Mesendoderm (in vitro differentiated cells): ENCODE measurements at regions not wholly inside any gene's neighbourhood (a gene's known extent, or its start where the extent isn't known, plus 50 kb on each side); places are given as distances from the start of the nearest gene placed in this dataset.

Experiments used
- DNase-seq: peaks from one replicate; pipeline ENCODE4 v3.0.0; 2013
- H2AK5ac ChIP-seq: 2 replicates; pipeline ENCODE4 v1.6.1; 2013; ENCODE audit warnings: low read length, inconsistent platforms
- H2BK120ac ChIP-seq: 2 replicates; pipeline ENCODE4 v1.6.1; 2013; ENCODE audit warnings: low read depth, mild to moderate bottlenecking, low read length, moderate library complexity, mixed read lengths
- H2BK15ac ChIP-seq: replicated peaks from 2 replicates; pipeline ENCODE4 v1.6.1; 2013; ENCODE audit warnings: low read depth, mild to moderate bottlenecking, moderate library complexity
- H2BK5ac ChIP-seq: 2 replicates; pipeline ENCODE4 v1.6.1; 2013; ENCODE audit warnings: low read length, inconsistent platforms
- H3K18ac ChIP-seq: 2 replicates; pipeline ENCODE4 v1.6.1; 2013; ENCODE audit warnings: mild to moderate bottlenecking, low read length, mixed read lengths
- H3K23ac ChIP-seq: one replicate; pipeline ENCODE4 v1.6.1; 2013; ENCODE audit warnings: low read length
- H3K27ac ChIP-seq: 2 replicates; pipeline ENCODE4 v1.5.1; 2013; ENCODE audit warnings: low read depth, mild to moderate bottlenecking, inconsistent platforms, low read length, moderate library complexity
- H3K27me3 ChIP-seq: 2 replicates; pipeline ENCODE4 v1.6.1; 2013; ENCODE audit warnings: low read length, control low read depth, mild to moderate bottlenecking, inconsistent platforms; ENCODE audit not compliant: insufficient read depth, poor library complexity
- H3K36me3 ChIP-seq: 2 replicates; pipeline ENCODE4 v1.6.1; 2013; ENCODE audit warnings: low read length, inconsistent platforms; ENCODE audit not compliant: control insufficient read depth, insufficient read depth
- H3K4ac ChIP-seq: one replicate; pipeline ENCODE4 v1.6.1; 2013; ENCODE audit warnings: low read depth, mild to moderate bottlenecking, low read length, moderate library complexity
- H3K4me1 ChIP-seq: 2 replicates; pipeline ENCODE4 v1.6.1; 2013; ENCODE audit warnings: low read depth, low read length, inconsistent platforms; ENCODE audit not compliant: control insufficient read depth
- H3K4me2 ChIP-seq: 2 replicates; pipeline ENCODE4 v1.6.1; 2013; ENCODE audit warnings: low read length
- H3K4me3 ChIP-seq: 2 replicates; pipeline ENCODE4 v1.5.1; 2013; ENCODE audit warnings: mild to moderate bottlenecking, low read length
- H3K56ac ChIP-seq: one replicate; pipeline ENCODE4 v1.6.1; 2013; ENCODE audit warnings: low read length
- H3K79me1 ChIP-seq: 2 replicates; pipeline ENCODE4 v1.6.1; 2013; ENCODE audit warnings: low read length, inconsistent platforms
- H3K79me2 ChIP-seq: 2 replicates; pipeline ENCODE4 v1.6.1; 2013; ENCODE audit warnings: mild to moderate bottlenecking, low read length; ENCODE audit not compliant: control insufficient read depth, insufficient read depth
- H3K9ac ChIP-seq: 2 replicates; pipeline ENCODE4 v1.6.1; 2013; ENCODE audit warnings: low read length, inconsistent platforms
- H4K5ac ChIP-seq: one replicate; pipeline ENCODE4 v1.6.1; 2013; ENCODE audit warnings: low read length
- H4K8ac ChIP-seq: one replicate; pipeline ENCODE4 v1.6.1; 2013; ENCODE audit warnings: low read depth, mild to moderate bottlenecking, control low read depth, low read length, moderate library complexity
- WGBS: extraction: QIAGEN DNeasy Blood & Tissue Kit; methylation state at CpG from one replicate; pipeline ENCODE4 v1.1.7; 2013; ENCODE audit warnings: low lambda C conversion rate, missing lambda C conversion rate; ENCODE audit not compliant: insufficient coverage; ENCODE audit errors: extremely low coverage; 5-methylcytosine and 5-hydroxymethylcytosine counted together

DNA sequence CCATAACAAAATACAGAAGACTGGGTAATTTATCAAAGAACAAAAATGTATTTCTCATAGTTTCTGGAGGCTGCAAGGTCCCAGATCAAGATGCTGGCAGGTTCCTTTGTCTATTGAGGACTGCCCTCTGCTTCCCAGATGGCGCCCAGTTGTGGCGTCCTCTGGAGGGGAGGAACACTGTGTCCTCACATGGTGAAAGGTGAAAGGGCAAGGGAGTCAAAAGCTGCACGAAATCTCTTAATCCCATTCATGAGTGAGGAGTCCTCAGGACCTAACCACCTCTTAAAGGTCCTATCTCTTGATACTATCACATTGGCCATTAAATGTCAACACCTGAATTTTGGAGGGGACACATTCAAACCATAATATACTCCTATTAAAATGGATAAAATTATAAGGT is 79.3 kb upstream of the IRF2BP2 start:
- no peak overlapping the region for H3K4me2 ChIP-seq
- H3K27me3 ChIP-seq = no peaks in the 10 kb centered on the region
- no peak overlapping the region for H2BK15ac ChIP-seq
- no peak overlapping the region for H3K27ac ChIP-seq
- DNase-seq = no peak
- H3K4me3 ChIP-seq = no peak overlapping the region
- H3K9ac ChIP-seq = no peak overlapping the region
- no peak overlapping the region for H3K4ac ChIP-seq
- no peak overlapping the region for H2AK5ac ChIP-seq
- no CpG with 5 or more reads among the region's 3 CpGs for WGBS
- H3K79me1 ChIP-seq = no peaks in the 10 kb centered on the region
- H3K23ac ChIP-seq = no peak overlapping the region
- H3K79me2 ChIP-seq = no peaks in the 10 kb centered on the region
- H2BK120ac ChIP-seq = no peak overlapping the region
- no peak overlapping the region for H4K8ac ChIP-seq
- H3K18ac ChIP-seq = no peak overlapping the region
- no peak overlapping the region for H4K5ac ChIP-seq
- H3K36me3 ChIP-seq = no peaks in the 10 kb centered on the region
- no peaks in the 10 kb centered on the region for H3K4me1 ChIP-seq
- H3K56ac ChIP-seq = no peak overlapping the region
- no peak overlapping the region for H2BK5ac ChIP-seq

GRCh38 chr1:234687011-234687410 is 77.0 kb upstream of the IRF2BP2 start:
- Histone ChIP-seq H3K4me2 (no peak overlapping the region), H3K36me3 (no peaks in the 10 kb centered on the region), H3K4ac (no peak overlapping the region)

DNA sequence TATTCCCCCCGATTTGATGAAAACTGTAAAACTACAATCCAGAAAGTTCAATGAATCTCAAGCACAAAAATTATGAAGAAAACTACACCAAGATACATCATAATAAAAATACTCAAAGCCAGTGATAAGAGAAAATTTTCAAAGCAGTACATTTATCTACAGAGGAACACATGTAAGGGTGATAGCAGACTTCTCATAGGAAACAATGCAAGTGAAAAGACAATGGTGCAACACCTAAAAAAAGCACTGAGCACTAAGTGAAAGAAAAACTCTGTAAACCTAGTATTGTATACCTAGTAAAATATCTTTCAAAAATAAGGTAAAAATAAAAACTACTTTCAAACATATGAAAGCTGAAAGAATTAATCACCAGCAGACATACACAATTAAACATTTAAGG is 76.1 kb upstream of the IRF2BP2 start:
- H3K79me2 ChIP-seq = no peaks in the 10 kb centered on the region
- peak; percentile 25 for DNase-seq

More at GRCh38 chr1:234687011-234687410, 77.0 kb upstream of the IRF2BP2 start:
- DNase-seq = no peak
- Histone ChIP-seq H3K27ac (no peak overlapping the region), H3K4me3 (no peak overlapping the region), H3K79me1 (no peaks in the 10 kb centered on the region), H3K27me3 (no peaks in the 10 kb centered on the region), H3K18ac (no peak overlapping the region), H3K56ac (no peak overlapping the region), H2BK5ac (no peak overlapping the region), H3K4me1 (peaks cover 2% of the 10 kb centered on the region), H4K5ac (no peak overlapping the region), H2AK5ac (no peak overlapping the region), H3K79me2 (no peaks in the 10 kb centered on the region), H3K9ac (no peak overlapping the region), H4K8ac (no peak overlapping the region), H2BK120ac (no peak overlapping the region), H2BK15ac (no peak overlapping the region), H3K23ac (no peak overlapping the region)
- no CpG with 5 or more reads among the region's 2 CpGs for WGBS

DNA sequence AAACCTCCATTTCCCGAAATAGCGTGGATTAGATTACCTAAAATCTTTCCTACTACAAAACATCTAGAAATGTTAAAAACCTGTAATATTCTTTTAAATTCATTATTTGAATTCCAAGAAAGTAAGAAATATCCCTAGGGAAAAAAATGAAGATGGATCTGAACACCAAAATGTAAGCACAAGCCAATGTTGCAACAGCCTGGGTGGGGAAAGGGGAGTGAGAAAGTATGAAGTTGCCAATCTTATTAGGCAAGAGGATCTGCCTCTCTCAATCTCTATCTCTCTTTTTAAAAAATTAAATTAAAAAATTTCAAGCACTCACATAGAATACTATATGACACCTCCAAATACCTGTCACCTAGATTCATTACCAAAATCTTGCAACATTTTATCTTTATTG is 74.9 kb upstream of the IRF2BP2 start:
- no peak overlapping the region for H2BK5ac ChIP-seq
- no peak overlapping the region for H3K9ac ChIP-seq
- WGBS = 100% methylated on average over 1 of the region's 2 CpGs

More for the DNA sequence above, 76.1 kb upstream of the IRF2BP2 start:
- Histone ChIP-seq H3K56ac (no peak overlapping the region), H2BK5ac (no peak overlapping the region), H3K4ac (no peak overlapping the region), H3K27me3 (no peaks in the 10 kb centered on the region), H3K18ac (no peak overlapping the region), H2BK15ac (no peak overlapping the region), H3K36me3 (no peaks in the 10 kb centered on the region), H3K4me1 (peaks cover 2% of the 10 kb centered on the region), H2BK120ac (no peak overlapping the region), H4K8ac (no peak overlapping the region), H3K4me2 (no peak overlapping the region), H3K27ac (no peak overlapping the region), H3K9ac (no peak overlapping the region), H3K23ac (no peak overlapping the region), H2AK5ac (no peak overlapping the region), H3K4me3 (no peak overlapping the region), H3K79me1 (no peaks in the 10 kb centered on the region), H4K5ac (no peak overlapping the region)
- WGBS = no CpG with 5 or more reads among the region's 1 CpG

DNA sequence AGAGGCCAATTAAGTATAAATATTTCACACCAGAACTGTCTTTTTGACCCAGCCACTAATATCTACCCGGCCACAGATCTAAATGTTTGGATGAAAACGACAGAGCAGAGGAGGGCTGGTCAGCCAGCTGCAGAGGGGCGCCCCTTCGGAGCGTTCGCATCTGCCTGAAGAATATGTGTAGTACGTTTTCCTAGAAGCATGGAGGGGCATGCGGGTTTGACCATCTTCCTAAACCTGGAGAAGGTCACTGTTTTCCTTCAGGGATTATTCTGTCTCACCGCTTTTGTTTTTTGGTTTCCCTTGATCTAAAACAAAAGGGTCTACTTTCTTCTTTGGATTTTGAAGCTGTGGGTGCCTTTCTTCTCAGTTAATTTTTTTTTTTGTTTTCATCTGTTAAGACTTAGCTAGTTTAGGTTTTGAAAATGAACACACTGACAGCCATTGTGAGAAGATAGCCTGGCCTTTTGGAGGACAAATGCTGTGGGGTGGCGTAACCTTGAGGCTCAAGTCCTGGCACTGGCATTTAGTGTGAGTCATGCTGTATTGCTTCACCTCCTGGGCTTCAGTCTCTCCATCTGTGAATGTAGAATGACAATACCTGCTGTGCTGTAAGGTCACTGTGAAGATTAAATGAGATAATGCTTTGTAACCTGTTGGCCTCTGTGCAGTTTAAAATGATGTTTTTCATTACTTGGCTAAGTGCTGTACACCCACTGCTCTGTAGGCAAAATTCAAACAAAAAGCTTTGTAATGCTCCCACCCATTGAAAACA is 74.1 kb upstream of the IRF2BP2 start:
- no peaks in the 10 kb centered on the region for H3K79me2 ChIP-seq
- no peak overlapping the region for H3K9ac ChIP-seq
- peak overlapping the region; percentile 65 for H3K18ac ChIP-seq
- no peaks in the 10 kb centered on the region for H3K27me3 ChIP-seq
- no peak overlapping the region for H2BK15ac ChIP-seq
- H3K23ac ChIP-seq = no peak overlapping the region
- H2BK120ac ChIP-seq = peak overlapping the region; percentile 98
- no peaks in the 10 kb centered on the region for H3K36me3 ChIP-seq
- no peak overlapping the region for H2BK5ac ChIP-seq
- no peak overlapping the region for H2AK5ac ChIP-seq
- H3K4ac ChIP-seq = peak overlapping the region; percentile 20
- no CpG with 5 or more reads among the region's 10 CpGs for WGBS
- H4K5ac ChIP-seq = no peak overlapping the region
- H3K4me2 ChIP-seq = no peak overlapping the region
- DNase-seq = peak; percentile 95
- peaks cover 2% of the 10 kb centered on the region for H3K4me1 ChIP-seq
- H3K27ac ChIP-seq = peak overlapping the region; percentile 31
- H4K8ac ChIP-seq = no peak overlapping the region
- H3K4me3 ChIP-seq = no peak overlapping the region
- H3K79me1 ChIP-seq = no peaks in the 10 kb centered on the region
- no peak overlapping the region for H3K56ac ChIP-seq

More for the DNA sequence above, 74.9 kb upstream of the IRF2BP2 start:
- Histone ChIP-seq H3K4me2 (no peak overlapping the region), H2BK120ac (no peak overlapping the region), H3K27ac (no peak overlapping the region), H3K4me3 (no peak overlapping the region), H4K8ac (no peak overlapping the region), H3K27me3 (no peaks in the 10 kb centered on the region), H3K79me1 (no peaks in the 10 kb centered on the region), H3K56ac (no peak overlapping the region), H2AK5ac (no peak overlapping the region), H3K4me1 (peaks cover 2% of the 10 kb centered on the region), H3K4ac (no peak overlapping the region), H4K5ac (no peak overlapping the region), H2BK15ac (no peak overlapping the region), H3K79me2 (no peaks in the 10 kb centered on the region), H3K23ac (no peak overlapping the region), H3K18ac (no peak overlapping the region), H3K36me3 (no peaks in the 10 kb centered on the region)
- DNase-seq = no peak
